ENCODE measurements at regions not wholly inside any gene's neighbourhood (a gene's known extent, or its start where the extent isn't known, plus 50 kb on each side); places are given as distances from the start of the nearest gene placed in this dataset.

DNA sequence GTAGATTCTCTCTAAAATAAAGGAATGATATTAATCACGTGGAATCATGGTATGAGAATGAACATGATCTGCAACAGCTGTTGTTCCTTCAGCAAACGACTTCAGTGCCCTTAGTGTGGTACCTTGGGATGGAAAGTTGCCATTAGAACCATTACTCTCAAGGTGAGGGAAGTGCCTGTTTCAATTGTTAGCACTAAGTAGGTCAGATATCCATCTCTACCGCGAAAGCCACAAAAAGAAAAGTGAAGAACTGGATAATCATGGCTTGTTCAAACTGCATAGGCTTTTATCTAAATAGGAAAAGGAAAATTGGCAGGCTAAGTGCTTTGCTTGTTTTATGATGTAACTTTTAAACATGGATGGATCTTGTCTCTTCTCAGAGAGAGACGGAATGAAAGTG, 380.7 kb downstream of the MRPS30 start:
- TF ChIP-seq ZFX (IDR thresholded peaks at IDR 0.05; ENCODE audit: borderline replicate concordance) = no peak
- TF ChIP-seq, protein P1, sequence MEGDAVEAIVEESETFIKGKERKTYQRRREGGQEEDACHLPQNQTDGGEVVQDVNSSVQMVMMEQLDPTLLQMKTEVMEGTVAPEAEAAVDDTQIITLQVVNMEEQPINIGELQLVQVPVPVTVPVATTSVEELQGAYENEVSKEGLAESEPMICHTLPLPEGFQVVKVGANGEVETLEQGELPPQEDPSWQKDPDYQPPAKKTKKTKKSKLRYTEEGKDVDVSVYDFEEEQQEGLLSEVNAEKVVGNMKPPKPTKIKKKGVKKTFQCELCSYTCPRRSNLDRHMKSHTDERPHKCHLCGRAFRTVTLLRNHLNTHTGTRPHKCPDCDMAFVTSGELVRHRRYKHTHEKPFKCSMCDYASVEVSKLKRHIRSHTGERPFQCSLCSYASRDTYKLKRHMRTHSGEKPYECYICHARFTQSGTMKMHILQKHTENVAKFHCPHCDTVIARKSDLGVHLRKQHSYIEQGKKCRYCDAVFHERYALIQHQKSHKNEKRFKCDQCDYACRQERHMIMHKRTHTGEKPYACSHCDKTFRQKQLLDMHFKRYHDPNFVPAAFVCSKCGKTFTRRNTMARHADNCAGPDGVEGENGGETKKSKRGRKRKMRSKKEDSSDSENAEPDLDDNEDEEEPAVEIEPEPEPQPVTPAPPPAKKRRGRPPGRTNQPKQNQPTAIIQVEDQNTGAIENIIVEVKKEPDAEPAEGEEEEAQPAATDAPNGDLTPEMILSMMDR (IDR thresholded peaks at IDR 0.05) = no peak
- H3K27ac ChIP-seq = no peak overlapping the region

DNA sequence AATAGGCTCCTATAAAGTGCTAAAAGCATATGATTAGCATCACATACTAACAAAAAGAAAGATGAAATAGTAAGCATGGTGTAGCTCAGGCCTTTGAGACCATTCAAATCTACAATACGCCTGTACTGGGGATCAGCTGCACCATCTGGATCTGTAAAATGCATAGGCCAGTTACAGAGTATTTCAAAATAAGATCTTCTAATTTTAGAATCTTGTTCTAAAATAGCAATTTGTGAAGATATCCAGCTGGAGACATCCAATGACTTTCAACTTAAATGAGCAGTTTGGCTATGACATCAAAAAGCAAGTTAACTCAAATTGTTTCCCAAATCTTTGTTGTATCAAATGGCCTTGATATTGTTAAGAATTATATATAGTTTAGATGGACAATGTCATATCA, 386.3 kb downstream of the MRPS30 start:
- TF ChIP-seq, protein P1 (IDR thresholded peaks at IDR 0.05) = no peak
- TF ChIP-seq ZFX (IDR thresholded peaks at IDR 0.05; ENCODE audit: borderline replicate concordance) = no peak
- H3K27ac ChIP-seq = no peak overlapping the region

Measured in 22Rv1 (cell line).